Uterus (tissue), 3 donors: ENCODE measurements at regions not wholly inside any gene's neighbourhood (a gene's known extent, or its start where the extent isn't known, plus 50 kb on each side); places are given as distances from the start of the nearest gene placed in this dataset.

Experiments used
- DNase-seq, 2 donors: peaks; one replicate each; pipeline ENCODE4 v3.0.0-alpha.2; 2019 to 2020
- H3K27ac ChIP-seq, 2 donors: fragments of 200-600 bp; sonication (generic); 1 replicate in 1 of 2; 2 replicates in 1 of 2; pipeline ENCODE4 v1.5.1; 2016 to 2018
- H3K27me3 ChIP-seq, 2 donors: fragments of 200-600 bp; sonication (generic); one replicate each; pipeline ENCODE4 v1.5.1; 2018 to 2019; ENCODE audit warnings: control low read depth in 1 of 2
- H3K36me3 ChIP-seq, 2 donors: fragments of 200-600 bp; sonication (generic); one replicate each; pipeline ENCODE4 v1.5.1; 2019; ENCODE audit warnings: control low read depth in 1 of 2
- H3K4me1 ChIP-seq, 2 donors: fragments of 200-600 bp; sonication (generic); one replicate each; pipeline ENCODE4 v1.5.1; 2018 to 2019; ENCODE audit warnings: control low read depth in 1 of 2
- H3K4me3 ChIP-seq, 2 donors: fragments of 200-600 bp; sonication (generic); 1 replicate in 1 of 2; 2 replicates in 1 of 2; pipeline ENCODE4 v1.5.1; 2018 to 2019; ENCODE audit warnings: mild to moderate bottlenecking in 1 of 2
- H3K9me3 ChIP-seq, 2 donors: fragments of 200-600 bp; sonication (generic); one replicate each; pipeline ENCODE4 v1.5.1; 2019; ENCODE audit warnings: control low read depth in 1 of 2
- POLR2A ChIP-seq, 2 donors: fragments of 450-650 bp; IDR thresholded peaks; one replicate each; pipeline ENCODE4 v1.6.1; 2016; ENCODE audit warnings: antibody characterized with exemption in 2 of 2, mild to moderate bottlenecking in 1 of 2, moderate library complexity in 1 of 2
- intact Hi-C: fragments of 100-400 bp; cut with DNase I; formaldehyde crosslinking; loops from one replicate; pipeline ENCODE4 v1.15.1; 2023; ENCODE audit warnings: low total_unique reads
- TF ChIP-seq, protein P1 (sequence below), 4 experiments: fragments of 200-600 bp in 2 of 4; fragments of 450-650 bp in 2 of 4; sonication (generic) in 2 of 4; IDR thresholded peaks; one replicate each; pipeline ENCODE4 v1.5.1; 2016 to 2019; ENCODE audit warnings: antibody characterized with exemption in 4 of 4, mild to moderate bottlenecking in 2 of 4, moderate library complexity in 1 of 4
- donor health status: DM: yes; HTN: yes; CAD: no.

DNA sequence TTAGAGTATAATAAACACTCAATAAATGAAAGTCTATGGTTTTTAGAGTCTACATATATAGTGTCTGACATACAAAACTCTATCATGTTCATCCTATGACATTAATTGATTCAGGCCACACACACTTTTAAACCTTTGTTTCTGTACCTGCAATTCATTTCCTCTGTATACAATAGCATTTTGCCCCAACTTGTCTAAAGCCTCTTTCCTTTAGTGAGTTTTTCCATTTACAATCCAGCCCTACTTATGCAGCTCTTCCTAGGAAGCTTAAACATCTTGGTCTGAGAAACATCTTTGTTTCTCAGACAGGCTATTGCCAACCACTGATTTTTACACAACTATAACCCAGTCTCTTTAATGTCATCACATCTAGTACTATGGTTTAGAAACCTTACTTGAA, 214.7 kb upstream of the SLC16A7 start:
- no peaks in the 10 kb centered on the region for H3K4me1 ChIP-seq
- no peaks in the 10 kb centered on the region for H3K36me3 ChIP-seq
- H3K27me3 ChIP-seq, result no peaks in the 10 kb centered on the region
- intact Hi-C loops, result no loop called here
- DNase-seq, result no peak
- TF ChIP-seq, protein P1, sequence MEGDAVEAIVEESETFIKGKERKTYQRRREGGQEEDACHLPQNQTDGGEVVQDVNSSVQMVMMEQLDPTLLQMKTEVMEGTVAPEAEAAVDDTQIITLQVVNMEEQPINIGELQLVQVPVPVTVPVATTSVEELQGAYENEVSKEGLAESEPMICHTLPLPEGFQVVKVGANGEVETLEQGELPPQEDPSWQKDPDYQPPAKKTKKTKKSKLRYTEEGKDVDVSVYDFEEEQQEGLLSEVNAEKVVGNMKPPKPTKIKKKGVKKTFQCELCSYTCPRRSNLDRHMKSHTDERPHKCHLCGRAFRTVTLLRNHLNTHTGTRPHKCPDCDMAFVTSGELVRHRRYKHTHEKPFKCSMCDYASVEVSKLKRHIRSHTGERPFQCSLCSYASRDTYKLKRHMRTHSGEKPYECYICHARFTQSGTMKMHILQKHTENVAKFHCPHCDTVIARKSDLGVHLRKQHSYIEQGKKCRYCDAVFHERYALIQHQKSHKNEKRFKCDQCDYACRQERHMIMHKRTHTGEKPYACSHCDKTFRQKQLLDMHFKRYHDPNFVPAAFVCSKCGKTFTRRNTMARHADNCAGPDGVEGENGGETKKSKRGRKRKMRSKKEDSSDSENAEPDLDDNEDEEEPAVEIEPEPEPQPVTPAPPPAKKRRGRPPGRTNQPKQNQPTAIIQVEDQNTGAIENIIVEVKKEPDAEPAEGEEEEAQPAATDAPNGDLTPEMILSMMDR (IDR thresholded peaks at IDR 0.05), result no peak
- TF ChIP-seq POLR2A (IDR thresholded peaks at IDR 0.05), result no peak
- no peak overlapping the region for H3K4me3 ChIP-seq
- H3K27ac ChIP-seq, result no peak overlapping the region
- H3K9me3 ChIP-seq, result no peaks in the 10 kb centered on the region

DNA sequence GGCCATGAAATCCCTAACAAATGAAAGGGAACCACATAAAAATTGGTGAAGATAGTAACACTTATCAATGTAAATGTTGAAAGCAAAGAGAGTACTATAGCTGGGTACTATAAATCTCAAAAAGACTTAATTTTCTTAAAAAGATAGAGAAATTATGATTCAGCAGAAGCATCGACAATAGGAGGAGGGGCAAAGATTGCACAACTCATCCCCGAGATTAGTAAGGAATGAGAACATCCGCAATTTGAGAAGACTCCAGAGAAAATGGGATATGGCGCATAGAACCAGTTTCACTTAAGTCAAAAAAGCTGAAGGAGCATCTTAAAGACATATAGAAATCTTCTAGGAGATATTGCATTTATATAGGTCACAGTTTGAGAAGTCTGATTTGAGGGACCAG, 220.2 kb upstream of the SLC16A7 start:
- Histone ChIP-seq H3K4me1 (no peaks in the 10 kb centered on the region), H3K4me3 (no peak overlapping the region), H3K27ac (no peak overlapping the region), H3K27me3 (no peaks in the 10 kb centered on the region), H3K9me3 (no peaks in the 10 kb centered on the region), H3K36me3 (no peaks in the 10 kb centered on the region)
- intact Hi-C loops, result no loop called here
- no peak for DNase-seq
- no peak for TF ChIP-seq POLR2A (IDR thresholded peaks at IDR 0.05)
- TF ChIP-seq, protein P1 (IDR thresholded peaks at IDR 0.05), result no peak

DNA sequence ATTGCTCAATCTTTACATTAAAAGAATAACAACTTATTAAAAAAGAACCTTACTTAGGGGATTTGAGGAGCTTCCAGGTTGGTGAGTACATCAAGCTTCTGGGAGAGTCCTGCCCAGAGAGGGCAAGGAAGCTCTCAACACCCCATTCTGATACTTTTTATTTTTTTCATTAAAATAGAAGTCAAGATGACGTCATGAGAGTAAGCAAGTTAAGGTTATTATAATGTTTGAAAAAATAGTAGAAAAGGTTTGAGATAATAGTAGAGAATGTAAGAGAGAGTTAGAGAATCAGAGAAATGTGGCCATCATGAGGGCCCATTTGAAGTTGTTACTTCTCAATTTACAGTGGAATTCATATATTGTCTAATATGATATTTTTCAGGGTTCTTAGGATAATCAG, 221.0 kb upstream of the SLC16A7 start:
- no peaks in the 10 kb centered on the region for H3K9me3 ChIP-seq
- no peak for DNase-seq
- H3K4me1 ChIP-seq, result no peaks in the 10 kb centered on the region
- TF ChIP-seq, protein P1 (IDR thresholded peaks at IDR 0.05), result no peak
- no peak for TF ChIP-seq POLR2A (IDR thresholded peaks at IDR 0.05)
- no peaks in the 10 kb centered on the region for H3K27me3 ChIP-seq
- no peak overlapping the region for H3K27ac ChIP-seq
- intact Hi-C loops, result no loop called here
- no peak overlapping the region for H3K4me3 ChIP-seq
- no peaks in the 10 kb centered on the region for H3K36me3 ChIP-seq

DNA sequence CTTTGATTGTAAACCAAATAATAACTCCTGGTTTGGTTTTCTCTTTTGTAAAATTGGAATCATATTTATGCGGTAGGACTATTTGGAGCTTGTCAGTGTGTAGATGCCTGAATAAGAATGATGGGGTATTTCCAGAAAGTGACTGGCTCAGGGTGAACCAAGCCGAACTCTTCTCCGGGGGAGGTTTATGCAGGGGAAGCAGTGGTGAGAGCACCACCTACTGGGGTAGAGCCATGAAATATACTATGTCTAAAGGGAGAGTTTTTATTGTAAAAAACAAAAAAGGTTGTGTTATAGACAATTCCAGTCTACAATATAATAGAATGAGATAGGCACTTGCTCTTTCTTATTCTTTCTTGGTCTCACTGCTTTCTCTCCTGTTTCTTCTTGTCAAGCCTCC, 222.9 kb upstream of the SLC16A7 start:
- TF ChIP-seq, protein P1 (IDR thresholded peaks at IDR 0.05), result no peak
- TF ChIP-seq POLR2A (IDR thresholded peaks at IDR 0.05), result no peak

DNA sequence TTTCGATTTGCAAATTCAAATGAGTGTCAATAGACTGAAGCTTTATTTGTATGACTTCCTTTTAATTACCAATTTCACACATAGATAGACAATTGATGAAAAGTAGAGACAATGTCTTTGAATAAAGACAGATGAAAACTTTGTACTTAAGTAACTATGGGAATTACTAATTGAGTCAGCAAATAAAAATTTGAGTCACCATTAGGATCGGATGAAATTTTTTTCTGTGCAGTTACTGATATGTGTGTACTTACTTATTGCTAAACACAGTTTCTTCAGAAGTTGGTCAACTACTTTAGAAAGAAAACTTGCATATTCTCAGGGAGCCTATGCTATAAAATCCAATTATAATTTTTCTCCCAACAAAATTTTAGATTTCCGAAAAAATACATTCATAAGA, 224.9 kb upstream of the SLC16A7 start:
- Histone ChIP-seq H3K9me3 (no peaks in the 10 kb centered on the region), H3K27ac (no peak overlapping the region), H3K4me3 (no peak overlapping the region), H3K27me3 (no peaks in the 10 kb centered on the region), H3K4me1 (no peaks in the 10 kb centered on the region), H3K36me3 (no peaks in the 10 kb centered on the region)
- intact Hi-C loops, result no loop called here
- DNase-seq, result no peak
- TF ChIP-seq, protein P1 (IDR thresholded peaks at IDR 0.05), result no peak
- TF ChIP-seq POLR2A (IDR thresholded peaks at IDR 0.05), result no peak

More for the DNA sequence above, 222.9 kb upstream of the SLC16A7 start:
- no peaks in the 10 kb centered on the region for H3K36me3 ChIP-seq
- no peak overlapping the region for H3K27ac ChIP-seq
- intact Hi-C loops, result no loop called here
- DNase-seq, result no peak
- H3K4me3 ChIP-seq, result no peak overlapping the region
- H3K4me1 ChIP-seq, result no peaks in the 10 kb centered on the region
- H3K9me3 ChIP-seq, result no peaks in the 10 kb centered on the region
- no peaks in the 10 kb centered on the region for H3K27me3 ChIP-seq
